LNCaP clone FGC (cell line): ENCODE measurements at regions not wholly inside any gene's neighbourhood (a gene's known extent, or its start where the extent isn't known, plus 50 kb on each side); places are given as distances from the start of the nearest gene placed in this dataset.

Source experiments
- DNase-seq: peaks from one replicate; pipeline ENCODE4 v3.0.0-alpha.2; 2011; ENCODE audit warnings: low read depth
- H3K4me3 ChIP-seq: 2 replicates; pipeline ENCODE4 v1.5.1; 2011; ENCODE audit warnings: mild to moderate bottlenecking, low read depth, low read length, control low read depth
- TF ChIP-seq, protein P1 (sequence below): IDR thresholded peaks from 2 replicates; pipeline ENCODE4 v1.5.1; 2012; ENCODE audit warnings: mild to moderate bottlenecking; ENCODE audit not compliant: control insufficient read depth, insufficient read depth; ENCODE audit errors: extremely low read depth

- no peak overlapping the region for H3K4me3 ChIP-seq
- DNase-seq = no peak
- TF ChIP-seq, protein P1, sequence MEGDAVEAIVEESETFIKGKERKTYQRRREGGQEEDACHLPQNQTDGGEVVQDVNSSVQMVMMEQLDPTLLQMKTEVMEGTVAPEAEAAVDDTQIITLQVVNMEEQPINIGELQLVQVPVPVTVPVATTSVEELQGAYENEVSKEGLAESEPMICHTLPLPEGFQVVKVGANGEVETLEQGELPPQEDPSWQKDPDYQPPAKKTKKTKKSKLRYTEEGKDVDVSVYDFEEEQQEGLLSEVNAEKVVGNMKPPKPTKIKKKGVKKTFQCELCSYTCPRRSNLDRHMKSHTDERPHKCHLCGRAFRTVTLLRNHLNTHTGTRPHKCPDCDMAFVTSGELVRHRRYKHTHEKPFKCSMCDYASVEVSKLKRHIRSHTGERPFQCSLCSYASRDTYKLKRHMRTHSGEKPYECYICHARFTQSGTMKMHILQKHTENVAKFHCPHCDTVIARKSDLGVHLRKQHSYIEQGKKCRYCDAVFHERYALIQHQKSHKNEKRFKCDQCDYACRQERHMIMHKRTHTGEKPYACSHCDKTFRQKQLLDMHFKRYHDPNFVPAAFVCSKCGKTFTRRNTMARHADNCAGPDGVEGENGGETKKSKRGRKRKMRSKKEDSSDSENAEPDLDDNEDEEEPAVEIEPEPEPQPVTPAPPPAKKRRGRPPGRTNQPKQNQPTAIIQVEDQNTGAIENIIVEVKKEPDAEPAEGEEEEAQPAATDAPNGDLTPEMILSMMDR = no peak
Observed at GRCh38 chr15:38691965-38692788, 127.6 kb upstream of the RASGRP1 start.

GRCh38 chr15:38692789-38693062 lies 128.1 kb upstream of the RASGRP1 start:
- TF ChIP-seq, protein P1 = no peak
- no peak overlapping the region for H3K4me3 ChIP-seq

GRCh38 chr15:38695249-38696108 lies 130.9 kb upstream of the RASGRP1 start:
- TF ChIP-seq, protein P1 = no peak
- no peak overlapping the region for H3K4me3 ChIP-seq
- DNase-seq = no peak

More at GRCh38 chr15:38692789-38693062, 128.1 kb upstream of the RASGRP1 start:
- no peak for DNase-seq

DNA sequence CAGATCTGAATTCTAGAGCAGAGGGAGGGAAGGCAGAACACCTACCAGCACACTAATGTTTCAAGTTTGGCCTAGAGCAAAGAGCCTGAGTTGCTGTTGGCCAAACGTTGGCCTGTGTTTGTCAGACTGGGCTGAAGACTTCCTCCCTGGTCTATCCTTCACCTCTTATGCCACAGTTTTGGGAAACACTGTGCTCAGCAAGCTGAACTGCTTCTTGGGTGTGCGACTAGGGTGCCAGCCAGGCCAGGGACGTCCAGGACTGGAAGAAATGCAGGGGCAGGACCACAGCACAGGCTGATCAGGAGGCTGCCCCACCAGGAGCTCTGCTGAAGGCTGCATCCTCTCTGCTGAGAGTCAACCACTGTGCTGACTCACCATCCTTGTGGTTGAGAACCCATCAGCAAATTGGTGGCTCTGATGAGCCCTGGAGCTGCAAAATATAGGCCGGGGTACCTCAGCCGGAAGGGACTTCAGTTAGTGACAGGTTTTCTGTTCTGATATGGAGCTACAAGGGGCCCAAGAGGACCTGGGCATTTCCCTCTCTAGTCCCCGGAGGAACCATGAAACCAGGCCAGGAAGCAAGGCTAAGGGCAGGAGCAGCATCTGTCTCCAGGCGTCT lies 131.6 kb upstream of the RASGRP1 start:
- no peak for DNase-seq
- no peak overlapping the region for H3K4me3 ChIP-seq
- TF ChIP-seq, protein P1 = no peak

GRCh38 chr15:38696790-38697495 lies 132.3 kb upstream of the RASGRP1 start:
- no peak for DNase-seq

GRCh38 chr15:38698254-38698653 lies 133.6 kb upstream of the RASGRP1 start:
- no peak for DNase-seq
- H3K4me3 ChIP-seq = no peak overlapping the region
- TF ChIP-seq, protein P1 = no peak

More at GRCh38 chr15:38696790-38697495, 132.3 kb upstream of the RASGRP1 start:
- H3K4me3 ChIP-seq = no peak overlapping the region
- TF ChIP-seq, protein P1 = no peak
